ENCODE measurements at regions not wholly inside any gene's neighbourhood (a gene's known extent, or its start where the extent isn't known, plus 50 kb on each side); places are given as distances from the start of the nearest gene placed in this dataset.

- no peak for TF ChIP-seq REST (IDR thresholded peaks at IDR 0.05; ENCODE audit: low read depth)
Measured at GRCh38 chr6:6837541-6838080, 249.1 kb downstream of the LY86 start.

- no peak for TF ChIP-seq FOXM1 (IDR thresholded peaks at IDR 0.05; ENCODE audit: borderline replicate concordance, low read depth)
- TF ChIP-seq CREB1 (IDR thresholded peaks at IDR 0.05; ENCODE audit: low read depth) = no peak
- no peak for TF ChIP-seq USF1 (IDR thresholded peaks at IDR 0.05)
- TF ChIP-seq EP300 (IDR thresholded peaks at IDR 0.05; ENCODE audit: borderline replicate concordance) = no peak
- no peak for TF ChIP-seq ZBTB7A (IDR thresholded peaks at IDR 0.05; ENCODE audit: low read depth)
Measured at GRCh38 chr6:6840831-6841291, 252.3 kb downstream of the LY86 start.

GRCh38 chr6:6841571-6841970 is 253.1 kb downstream of the LY86 start:
- TF ChIP-seq CREB1 (IDR thresholded peaks at IDR 0.05; ENCODE audit: low read depth) = no peak
- no peak for TF ChIP-seq RAD21 (IDR thresholded peaks at IDR 0.05; ENCODE audit: low read depth)
- no peak for TF ChIP-seq REST (IDR thresholded peaks at IDR 0.05; ENCODE audit: low read depth)
- no peak for TF ChIP-seq USF1 (IDR thresholded peaks at IDR 0.05)
- TF ChIP-seq TCF12 (IDR thresholded peaks at IDR 0.05; ENCODE audit: low read depth) = no peak
- TF ChIP-seq EGR1 (IDR thresholded peaks at IDR 0.05) = no peak
- no peak for TF ChIP-seq TAF1 (IDR thresholded peaks at IDR 0.05; ENCODE audit: low read depth)
- TF ChIP-seq ZBTB7A (IDR thresholded peaks at IDR 0.05; ENCODE audit: low read depth) = no peak
- TF ChIP-seq MAX (IDR thresholded peaks at IDR 0.05) = no peak

- TF ChIP-seq REST (IDR thresholded peaks at IDR 0.05; ENCODE audit: low read depth) (no peak), CREB1 (IDR thresholded peaks at IDR 0.05; ENCODE audit: low read depth) (no peak), TCF12 (IDR thresholded peaks at IDR 0.05; ENCODE audit: low read depth) (no peak), TEAD4 (IDR thresholded peaks at IDR 0.05) (no peak), FOXM1 (IDR thresholded peaks at IDR 0.05; ENCODE audit: borderline replicate concordance, low read depth) (no peak), ZBTB7A (IDR thresholded peaks at IDR 0.05; ENCODE audit: low read depth) (no peak)
Measured at GRCh38 chr6:6842291-6842690, 253.8 kb downstream of the LY86 start.

- TF ChIP-seq MAX (IDR thresholded peaks at IDR 0.05) (no peak), RAD21 (IDR thresholded peaks at IDR 0.05; ENCODE audit: low read depth) (no peak)
Measured at GRCh38 chr6:6843057-6843627, 254.6 kb downstream of the LY86 start.

- TF ChIP-seq FOXM1 (IDR thresholded peaks at IDR 0.05; ENCODE audit: borderline replicate concordance, low read depth) (no peak), EP300 (IDR thresholded peaks at IDR 0.05; ENCODE audit: borderline replicate concordance) (no peak), RAD21 (IDR thresholded peaks at IDR 0.05; ENCODE audit: low read depth) (no peak), YY1 (IDR thresholded peaks at IDR 0.05; ENCODE audit: low read depth) (no peak), ZBTB7A (IDR thresholded peaks at IDR 0.05; ENCODE audit: low read depth) (no peak), TCF12 (IDR thresholded peaks at IDR 0.05; ENCODE audit: low read depth) (no peak), NFIC (IDR thresholded peaks at IDR 0.05) (no peak), CEBPB (IDR thresholded peaks at IDR 0.05) (no peak), REST (IDR thresholded peaks at IDR 0.05; ENCODE audit: low read depth) (no peak), CREB1 (IDR thresholded peaks at IDR 0.05; ENCODE audit: low read depth) (no peak), MAX (IDR thresholded peaks at IDR 0.05) (no peak), TAF1 (IDR thresholded peaks at IDR 0.05; ENCODE audit: low read depth) (no peak), TEAD4 (IDR thresholded peaks at IDR 0.05) (no peak), USF1 (IDR thresholded peaks at IDR 0.05) (no peak), EGR1 (IDR thresholded peaks at IDR 0.05) (no peak)
Measured at GRCh38 chr6:6843777-6844176, 255.3 kb downstream of the LY86 start.

All from Ishikawa (cell line).